ENCODE measurements at regions not wholly inside any gene's neighbourhood (a gene's known extent, or its start where the extent isn't known, plus 50 kb on each side); places are given as distances from the start of the nearest gene placed in this dataset.

GRCh38 chr3:88795503-88795902 is 311.9 kb upstream of the EPHA3 start:
- TF ChIP-seq EP300 (IDR thresholded peaks at IDR 0.05; ENCODE audit: borderline replicate concordance) = no peak
- no peak for TF ChIP-seq RAD21 (IDR thresholded peaks at IDR 0.05; ENCODE audit: low read depth)
- TF ChIP-seq ZBTB7A (IDR thresholded peaks at IDR 0.05; ENCODE audit: low read depth) = no peak
- TF ChIP-seq TAF1 (IDR thresholded peaks at IDR 0.05; ENCODE audit: low read depth) = no peak
- no peak for TF ChIP-seq CREB1 (IDR thresholded peaks at IDR 0.05; ENCODE audit: low read depth)
- TF ChIP-seq TCF12 (IDR thresholded peaks at IDR 0.05; ENCODE audit: low read depth) = no peak
- no peak for TF ChIP-seq FOXM1 (IDR thresholded peaks at IDR 0.05; ENCODE audit: borderline replicate concordance, low read depth)
- TF ChIP-seq NFIC (IDR thresholded peaks at IDR 0.05) = no peak
- no peak for TF ChIP-seq EGR1 (IDR thresholded peaks at IDR 0.05)
